A549 (cell line): ENCODE measurements at regions not wholly inside any gene's neighbourhood (a gene's known extent, or its start where the extent isn't known, plus 50 kb on each side); places are given as distances from the start of the nearest gene placed in this dataset.

Experiments
- ATAC-seq, 2 experiments: fragments of 200-7000 bp in 1 of 2; fragments of >200 bp in 1 of 2; cut with Nextera tagmentation in 1 of 2; cut with Tn5 transposase in 1 of 2; 3 replicates each; pipeline versions ENCODE4 v1.8.0 to v1.9.1; 2018 to 2020; ENCODE audit warnings: mild to moderate bottlenecking in 1 of 2, moderate library complexity in 1 of 2
- CTCF ChIA-PET: fragments of 300-600 bp; sonication (Branson Sonifier 250); formaldehyde crosslinking; extraction: SDS; loops from one replicate; lab custom pipeline; 2021; ENCODE audit warnings: antibody characterized with exemption, inconsistent platforms; lab: Yijun Ruan, JAX
- POLR2A ChIA-PET: fragments of 350-600 bp; formaldehyde crosslinking; extraction: SDS; loops from one replicate; lab custom pipeline; 2021; ENCODE audit warnings: antibody characterized with exemption, inconsistent platforms; lab: Yijun Ruan, JAX
- DNase-seq, 2 experiments: peaks; one replicate each; pipeline versions ENCODE4 v3.0.0 to v3.0.0-alpha.2; 2011 to 2016; ENCODE audit warnings: low read depth in 1 of 2, low spot score in 1 of 2
- FAIRE-seq: peaks from 2 replicates; lab custom pipeline; 2011; peaks lifted over from hg19 to GRCh38; lab: Jason Lieb, UNC
- H3K27ac ChIP-seq, 2 experiments: fragments of >200 bp; sonication (Bioruptor Twin); formaldehyde crosslinking; 3 replicates each; pipeline ENCODE4 v1.5.1; 2016 to 2017
- H3K4me1 ChIP-seq: fragments of >200 bp; sonication (Bioruptor Twin); formaldehyde crosslinking; 3 replicates; pipeline ENCODE4 v1.6.1; 2016
- H3K4me2 ChIP-seq: fragments of >200 bp; sonication (Bioruptor Twin); formaldehyde crosslinking; 3 replicates; pipeline ENCODE4 v1.6.1; 2016
- H3K4me3 ChIP-seq: fragments of >200 bp; sonication (Bioruptor Twin); formaldehyde crosslinking; 3 replicates; pipeline ENCODE4 v1.5.1; 2016
- H3K9me3 ChIP-seq: fragments of >200 bp; sonication (Bioruptor Twin); formaldehyde crosslinking; 3 replicates; pipeline ENCODE4 v1.6.1; 2016
- BCL3 ChIP-seq: fragments of >200 bp; sonication (Bioruptor Twin); formaldehyde crosslinking; IDR thresholded peaks from 3 replicates; pipeline ENCODE4 v1.6.1; 2016
- BHLHE40 ChIP-seq: IDR thresholded peaks from 2 replicates; pipeline ENCODE4 v1.6.1; 2012; ENCODE audit warnings: low read depth, low read length, inconsistent platforms
- CBX8 ChIP-seq: fragments of 200-600 bp; sonication (generic); IDR thresholded peaks from 2 replicates; pipeline ENCODE4 v1.6.1; 2016
- CTCF ChIP-seq: fragments of >200 bp; sonication (Bioruptor Twin); formaldehyde crosslinking; IDR thresholded peaks from 3 replicates; pipeline ENCODE4 v1.5.1; 2016
- E2F6 ChIP-seq: IDR thresholded peaks from 2 replicates; pipeline ENCODE4 v1.6.1; 2012; ENCODE audit warnings: low read depth, borderline replicate concordance
- EHF ChIP-seq: fragments of 250-450 bp; sonication (Bioruptor Pico); IDR thresholded peaks from 2 replicates; pipeline ENCODE4 v1.5.0; 2020; ENCODE audit warnings: mild to moderate bottlenecking
- ESRRA ChIP-seq: fragments of 150-350 bp; IDR thresholded peaks from 2 replicates; pipeline ENCODE4 v1.6.1; 2014; ENCODE audit warnings: mild to moderate bottlenecking, low read length, borderline replicate concordance
- FOSL2 ChIP-seq, 2 experiments: fragments of 450-650 bp in 1 of 2; fragments of >200 bp in 1 of 2; sonication (Bioruptor Twin) in 1 of 2; formaldehyde crosslinking; IDR thresholded peaks; 2 replicates each; pipeline versions ENCODE4 v1.5.0 to v1.6.1; 2016 to 2020; ENCODE audit warnings: mild to moderate bottlenecking in 1 of 2, moderate library complexity in 1 of 2
- FOXS1 ChIP-seq: fragments of 250-450 bp; sonication (Bioruptor Pico); IDR thresholded peaks from 2 replicates; pipeline ENCODE4 v1.5.0; 2020; ENCODE audit warnings: mild to moderate bottlenecking, moderate library complexity
- GATA3 ChIP-seq: IDR thresholded peaks from 2 replicates; pipeline ENCODE4 v1.6.1; 2012; ENCODE audit warnings: borderline replicate concordance
- HEYL ChIP-seq: fragments of 250-450 bp; sonication (Bioruptor Pico); IDR thresholded peaks from 2 replicates; pipeline ENCODE4 v1.8.0; 2021; ENCODE audit warnings: mild to moderate bottlenecking, moderate library complexity
- HOXA7 ChIP-seq: fragments of 250-450 bp; sonication (Bioruptor Pico); IDR thresholded peaks from 2 replicates; pipeline ENCODE4 v1.5.0; 2020; ENCODE audit warnings: mild to moderate bottlenecking, moderate library complexity
- HOXB13 ChIP-seq: fragments of 250-450 bp; sonication (Bioruptor Pico); IDR thresholded peaks from 2 replicates; pipeline ENCODE4 v1.5.0; 2020; ENCODE audit warnings: low read depth, mild to moderate bottlenecking, moderate library complexity
- KDM1A ChIP-seq: fragments of 200-600 bp; sonication (generic); IDR thresholded peaks from 2 replicates; pipeline ENCODE4 v1.6.1; 2016; ENCODE audit warnings: low read depth, mild to moderate bottlenecking
- MAX ChIP-seq: IDR thresholded peaks from 2 replicates; pipeline ENCODE4 v1.6.1; 2012
- MYC ChIP-seq: IDR thresholded peaks from 2 replicates; pipeline ENCODE4 v1.6.1; 2012; ENCODE audit warnings: mild to moderate bottlenecking, inconsistent platforms, low read length, improper control_type of control experiment, borderline replicate concordance
- NR3C1 ChIP-seq: fragments of >200 bp; sonication (Bioruptor Twin); formaldehyde crosslinking; IDR thresholded peaks from 3 replicates; pipeline ENCODE4 v1.6.1; 2017
- PBX3 ChIP-seq: IDR thresholded peaks from 2 replicates; pipeline ENCODE4 v1.6.1; 2012
- PHF8 ChIP-seq: fragments of 200-600 bp; sonication (generic); IDR thresholded peaks from 2 replicates; pipeline ENCODE4 v1.6.1; 2016; ENCODE audit warnings: low read depth, mild to moderate bottlenecking, antibody characterized with exemption, moderate library complexity, borderline replicate concordance
- POLR2A ChIP-seq: IDR thresholded peaks from 2 replicates; pipeline ENCODE4 v1.6.1; 2012; ENCODE audit warnings: mild to moderate bottlenecking, low read length
- POLR2AphosphoS2 ChIP-seq: conservative IDR thresholded peaks from 2 replicates; pipeline ENCODE4 v1.6.1; 2012; ENCODE audit warnings: low read length, improper control_type of control experiment, inconsistent platforms
- RAD21 ChIP-seq, 2 experiments: fragments of >200 bp in 1 of 2; sonication (Bioruptor Twin) in 1 of 2; formaldehyde crosslinking in 1 of 2; IDR thresholded peaks in 1 of 2; conservative IDR thresholded peaks in 1 of 2; 2 replicates in 1 of 2; 3 replicates in 1 of 2; pipeline ENCODE4 v1.6.1; 2012 to 2018; ENCODE audit warnings: inconsistent platforms in 1 of 2
- SMC3 ChIP-seq: fragments of >200 bp; sonication (Bioruptor Twin); formaldehyde crosslinking; IDR thresholded peaks from 3 replicates; pipeline ENCODE4 v1.6.1; 2018; ENCODE audit warnings: inconsistent platforms
- SREBF2 ChIP-seq: fragments of 450-650 bp; IDR thresholded peaks from 2 replicates; pipeline ENCODE4 v1.6.1; 2014; ENCODE audit warnings: mild to moderate bottlenecking, moderate library complexity
- TFCP2L1 ChIP-seq: fragments of 250-450 bp; sonication (Bioruptor Pico); IDR thresholded peaks from 2 replicates; pipeline ENCODE4 v1.5.0; 2021; ENCODE audit warnings: mild to moderate bottlenecking
- USF2 ChIP-seq: fragments of 450-650 bp; IDR thresholded peaks from 2 replicates; pipeline ENCODE4 v1.6.1; 2014; ENCODE audit warnings: antibody characterized with exemption
- ZNF302 ChIP-seq: fragments of 250-450 bp; sonication (Bioruptor Pico); IDR thresholded peaks from 2 replicates; pipeline ENCODE4 v1.9.0; 2021; ENCODE audit warnings: inconsistent platforms, mild to moderate bottlenecking, moderate library complexity
- ZSCAN20 ChIP-seq: fragments of 250-450 bp; sonication (Bioruptor Pico); IDR thresholded peaks from 2 replicates; pipeline ENCODE4 v1.8.0; 2022; ENCODE audit warnings: mild to moderate bottlenecking, moderate library complexity
- WGBS: methylation state at CpG from one replicate; pipeline ENCODE4 v1.1.6; 2017; ENCODE audit errors: missing lambda C conversion rate; 5-methylcytosine and 5-hydroxymethylcytosine counted together

GRCh38 chr4:180060159-180060889 lies 2182.9 kb upstream of the TENM3 start:
- FAIRE-seq (no peak), DNase-seq (peak; percentile 1 to 23), ATAC-seq (peak in 1 of 2 experiments; percentile 55; a peak in 2 of 6 replicates)
- Histone ChIP-seq H3K4me2 (no peak overlapping the region; the same call in 2 of the 3 replicates), H3K4me3 (no peak overlapping the region), H3K9me3 (no peaks in the 10 kb centered on the region), H3K4me1 (peaks cover 5% of the 10 kb centered on the region; the same call in 1 of the 3 replicates)
- TF ChIP-seq PBX3: no peak
- TF ChIP-seq CBX8: no peak
- TF ChIP-seq EHF (CRISPR knock-in tag): no peak
- TF ChIP-seq ZNF302: no peak
- TF ChIP-seq PHF8: no peak
- no peak for TF ChIP-seq KDM1A
- TF ChIP-seq CTCF: peak; percentile 11; the same call in 1 of the 3 replicates
- TF ChIP-seq, all 56 proteins: peak for 1
- CTCF ChIA-PET: no interaction called here
- POLR2A ChIA-PET: no interaction called here
- H3K27ac ChIP-seq: no peak overlapping the region
- 2% methylated on average over 6 of the region's 6 CpGs for WGBS

GRCh38 chr4:180081072-180081471 lies 2162.1 kb upstream of the TENM3 start:
- Histone ChIP-seq H3K4me1 (no peaks in the 10 kb centered on the region), H3K27ac (no peak overlapping the region), H3K4me2 (no peak overlapping the region)
- WGBS: 2% methylated on average over 2 of the region's 2 CpGs
- DNase-seq (no peak), FAIRE-seq (no peak)
- TF ChIP-seq BHLHE40 (no peak), NR3C1 (no peak), GATA3 (no peak), FOSL2 (IDR thresholded peaks at IDR 0.05) (no peak), FOSL2 (CRISPR knock-in tag; IDR thresholded peaks at IDR 0.05) (no peak), SMC3 (no peak), POLR2AphosphoS2 (no peak), ZSCAN20 (CRISPR knock-in tag) (no peak), ESRRA (no peak), RAD21 (conservative IDR thresholded peaks at IDR 0.05 in 1 of 2, IDR thresholded peaks at IDR 0.05 in 1 of 2) (no peak), KDM1A (no peak), POLR2A (no peak), HEYL (CRISPR knock-in tag) (no peak)
- TF ChIP-seq, all 56 proteins: peak for 0
- ChIA-PET CTCF (no interaction called here), POLR2A (no interaction called here)
- no peak for ATAC-seq
- H3K9me3 ChIP-seq: no peaks in the 10 kb centered on the region
- H3K4me3 ChIP-seq: no peak overlapping the region

- ChIA-PET CTCF (no interaction called here), POLR2A (no interaction called here)
- WGBS: 3% methylated on average over 4 of the region's 4 CpGs
- Histone ChIP-seq H3K4me3 (no peak overlapping the region), H3K4me1 (no peaks in the 10 kb centered on the region), H3K9me3 (no peaks in the 10 kb centered on the region), H3K4me2 (no peak overlapping the region), H3K27ac (no peak overlapping the region)
- TF ChIP-seq HOXA7 (CRISPR knock-in tag) (no peak), ESRRA (no peak), USF2 (no peak), FOSL2 (IDR thresholded peaks at IDR 0.05) (no peak), FOSL2 (CRISPR knock-in tag; IDR thresholded peaks at IDR 0.05) (no peak), BCL3 (no peak), MAX (no peak), HEYL (CRISPR knock-in tag) (no peak), HOXB13 (no peak), MYC (no peak), FOXS1 (CRISPR knock-in tag) (no peak), TFCP2L1 (CRISPR knock-in tag) (no peak), CBX8 (no peak), RAD21 (conservative IDR thresholded peaks at IDR 0.05 in 1 of 2, IDR thresholded peaks at IDR 0.05 in 1 of 2) (no peak), E2F6 (no peak), SREBF2 (no peak)
- no peak for DNase-seq
- no peak for ATAC-seq
- no peak for FAIRE-seq
Observed at GRCh38 chr4:180084561-180084960, 2158.6 kb upstream of the TENM3 start.
